Right atrium auricular region (tissue), 2 donors: ENCODE measurements at regions not wholly inside any gene's neighbourhood (a gene's known extent, or its start where the extent isn't known, plus 50 kb on each side); places are given as distances from the start of the nearest gene placed in this dataset.

ENCODE experiments used
- DNase-seq: peaks from one replicate; pipeline ENCODE4 v3.0.0-alpha.2; 2019; ENCODE audit warnings: low spot score
- H3K27ac ChIP-seq, 2 donors: fragments of 200-600 bp; sonication (generic); 1 replicate in 1 of 2; 2 replicates in 1 of 2; pipeline ENCODE4 v1.5.1; 2016 to 2019
- H3K27me3 ChIP-seq, 2 donors: fragments of 200-600 bp; sonication (generic); one replicate each; pipeline versions ENCODE4 v1.5.1 to v1.6.0; 2017 to 2019
- H3K36me3 ChIP-seq: fragments of 200-600 bp; sonication (generic); one replicate; pipeline ENCODE4 v1.5.1; 2016
- H3K4me1 ChIP-seq, 2 donors: fragments of 200-600 bp; sonication (generic); one replicate each; pipeline versions ENCODE4 v1.5.1 to v1.6.0; 2017 to 2019
- H3K4me3 ChIP-seq, 2 donors: fragments of 200-600 bp; sonication (generic); 1 replicate in 1 of 2; 2 replicates in 1 of 2; pipeline ENCODE4 v1.5.1; 2017 to 2019; ENCODE audit warnings: mild to moderate bottlenecking in 1 of 2, moderate library complexity in 1 of 2
- H3K9me3 ChIP-seq, 2 donors: fragments of 200-600 bp; sonication (generic); one replicate each; pipeline ENCODE4 v1.5.1; 2019
- CTCF ChIP-seq, 2 donors: fragments of 200-600 bp; sonication (generic); IDR thresholded peaks; one replicate each; pipeline ENCODE4 v1.5.1; 2019; ENCODE audit warnings: antibody characterized with exemption in 2 of 2

GRCh38 chr7:35314354-35314753 is 60.5 kb upstream of the TBX20 start:
- H3K36me3 ChIP-seq, result no peaks in the 10 kb centered on the region
- DNase-seq, result no peak
- no peaks in the 10 kb centered on the region for H3K4me1 ChIP-seq
- H3K27ac ChIP-seq, result no peak overlapping the region
- no peak for TF ChIP-seq CTCF (IDR thresholded peaks at IDR 0.05)
- H3K9me3 ChIP-seq, result no peaks in the 10 kb centered on the region
- H3K27me3 ChIP-seq, result no peaks in the 10 kb centered on the region
- no peak overlapping the region for H3K4me3 ChIP-seq

DNA sequence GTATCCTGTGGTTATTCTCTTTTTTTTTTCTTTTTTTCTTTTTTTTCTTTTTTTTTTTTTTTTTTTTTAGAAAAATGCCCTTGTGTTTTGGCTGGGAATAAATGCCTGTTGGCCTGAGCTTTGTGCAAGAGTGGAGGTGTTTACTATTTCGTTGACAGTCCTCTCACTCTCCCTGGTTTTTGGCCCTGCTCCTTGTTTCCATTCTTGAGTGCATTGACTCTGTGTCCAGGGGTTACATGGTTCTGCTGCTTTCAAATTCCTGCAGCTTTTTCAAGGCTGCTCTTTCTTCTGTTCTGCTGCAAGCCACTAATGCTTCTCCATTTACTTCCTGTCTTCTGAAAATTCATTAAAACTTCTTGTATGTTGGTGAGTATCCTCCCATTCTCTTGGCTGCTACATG is 59.7 kb upstream of the TBX20 start:
- Histone ChIP-seq H3K27me3 (no peaks in the 10 kb centered on the region), H3K4me3 (no peak overlapping the region), H3K27ac (peak overlapping the region in 1 of 2 donors; percentile 16), H3K9me3 (no peaks in the 10 kb centered on the region), H3K4me1 (no peaks in the 10 kb centered on the region), H3K36me3 (no peaks in the 10 kb centered on the region)
- DNase-seq, result no peak
- no peak for TF ChIP-seq CTCF (IDR thresholded peaks at IDR 0.05)
